H7 (cell line): ENCODE measurements at regions not wholly inside any gene's neighbourhood (a gene's known extent, or its start where the extent isn't known, plus 50 kb on each side); places are given as distances from the start of the nearest gene placed in this dataset.
A peak's percentile ranks its signal among the peaks of the same experiment; 100 is the strongest.

Experiments
- DNase-seq: peaks from one replicate; pipeline ENCODE4 v3.0.0; 2012
- H3K27me3 ChIP-seq: 2 replicates; pipeline ENCODE4 v1.6.0; 2011; ENCODE audit warnings: mild to moderate bottlenecking, low read length; ENCODE audit not compliant: control insufficient read depth, insufficient read depth
- H3K36me3 ChIP-seq: replicated peaks from 2 replicates; pipeline ENCODE4 v1.5.1; 2011; ENCODE audit warnings: low read length; ENCODE audit not compliant: control insufficient read depth, insufficient read depth
- H3K4me3 ChIP-seq: 2 replicates; pipeline ENCODE4 v1.5.1; 2011; ENCODE audit warnings: low read depth, mild to moderate bottlenecking, control low read depth, low read length, moderate library complexity; ENCODE audit not compliant: insufficient read depth

DNA sequence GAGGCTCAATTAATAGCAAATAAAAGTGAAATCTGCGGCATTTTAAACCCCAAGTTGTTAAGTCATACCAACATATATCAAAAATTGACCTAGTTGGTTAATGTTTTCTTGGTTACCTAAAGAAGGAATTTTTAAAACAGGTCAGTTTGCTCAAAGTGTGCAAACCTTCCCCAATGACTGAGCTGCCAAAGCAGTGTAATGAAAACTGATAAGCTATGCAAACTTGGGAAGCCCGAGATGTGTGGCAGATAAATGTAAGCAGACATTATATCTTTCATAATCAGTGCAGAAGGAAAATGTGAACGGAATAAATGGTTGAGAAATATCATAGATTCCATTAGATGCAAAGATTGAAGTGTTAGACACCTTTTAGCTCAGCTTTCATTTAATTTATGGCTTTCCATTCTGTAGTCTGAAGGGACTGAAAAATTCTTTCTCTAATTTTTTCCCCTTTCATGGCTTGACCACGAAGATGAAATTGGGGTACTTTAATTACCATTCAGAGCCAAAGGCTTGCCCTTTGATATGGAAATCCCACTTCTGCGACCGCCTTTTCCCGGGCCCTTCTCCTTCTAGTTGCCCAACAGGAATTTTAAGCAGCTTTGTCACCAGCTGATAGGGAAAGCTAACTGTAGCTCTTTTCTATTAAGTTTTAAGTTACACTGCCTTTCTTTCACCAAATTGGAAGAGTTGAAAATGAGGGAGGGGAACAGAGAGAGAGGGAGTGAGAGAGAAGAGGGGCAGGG lies 306.6 kb upstream of the SOX5 start:
- Histone ChIP-seq H3K27me3 (no peaks in the 10 kb centered on the region), H3K36me3 (no peaks in the 10 kb centered on the region), H3K4me3 (no peak overlapping the region)
- DNase-seq, result peak; percentile 6

DNA sequence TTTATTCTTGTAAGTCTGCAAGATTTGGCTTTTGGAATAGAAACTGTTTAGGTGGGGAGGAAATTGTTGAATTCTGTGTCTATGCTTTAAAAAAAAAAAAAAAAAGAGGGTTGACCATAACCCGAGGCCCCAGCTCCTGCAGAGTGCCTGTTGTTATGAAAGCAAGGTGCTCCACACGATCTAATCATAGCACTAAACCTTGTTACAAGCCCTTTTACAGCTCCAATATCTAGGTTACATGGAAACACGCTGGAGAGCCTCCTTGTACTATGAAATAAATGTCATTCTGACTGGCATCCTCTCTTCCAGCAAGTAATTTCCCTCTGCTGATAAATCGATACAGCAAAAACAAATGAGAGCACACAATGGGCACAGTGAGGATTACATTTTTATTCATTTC lies 303.1 kb upstream of the SOX5 start:
- peak; percentile 7 for DNase-seq
- Histone ChIP-seq H3K4me3 (no peak overlapping the region), H3K36me3 (no peaks in the 10 kb centered on the region), H3K27me3 (no peaks in the 10 kb centered on the region)

DNA sequence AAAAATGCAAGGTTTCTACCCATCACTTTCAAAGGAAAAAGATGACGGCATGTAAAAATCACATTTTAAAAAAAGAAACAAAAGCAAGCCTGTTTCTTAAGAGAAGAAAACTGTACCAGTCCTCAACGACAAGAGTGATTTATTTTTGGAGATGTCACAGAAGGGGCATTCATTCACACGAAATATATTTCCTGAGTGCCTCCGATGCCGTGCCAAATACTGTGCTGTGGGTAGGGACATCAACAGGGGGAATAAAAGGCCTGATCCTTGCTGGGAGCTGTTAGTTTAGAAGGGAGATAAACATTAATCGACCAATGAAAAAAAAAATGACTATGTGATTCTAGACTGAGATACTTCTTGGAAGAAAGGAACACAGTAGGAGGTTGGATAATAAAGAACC lies 297.5 kb upstream of the SOX5 start:
- Histone ChIP-seq H3K27me3 (no peaks in the 10 kb centered on the region), H3K36me3 (no peaks in the 10 kb centered on the region), H3K4me3 (no peak overlapping the region)
- no peak for DNase-seq

GRCh38 chr12:24246376-24246775 lies 296.9 kb upstream of the SOX5 start:
- DNase-seq, result no peak
- H3K27me3 ChIP-seq, result no peaks in the 10 kb centered on the region
- no peak overlapping the region for H3K4me3 ChIP-seq
- H3K36me3 ChIP-seq, result no peaks in the 10 kb centered on the region

DNA sequence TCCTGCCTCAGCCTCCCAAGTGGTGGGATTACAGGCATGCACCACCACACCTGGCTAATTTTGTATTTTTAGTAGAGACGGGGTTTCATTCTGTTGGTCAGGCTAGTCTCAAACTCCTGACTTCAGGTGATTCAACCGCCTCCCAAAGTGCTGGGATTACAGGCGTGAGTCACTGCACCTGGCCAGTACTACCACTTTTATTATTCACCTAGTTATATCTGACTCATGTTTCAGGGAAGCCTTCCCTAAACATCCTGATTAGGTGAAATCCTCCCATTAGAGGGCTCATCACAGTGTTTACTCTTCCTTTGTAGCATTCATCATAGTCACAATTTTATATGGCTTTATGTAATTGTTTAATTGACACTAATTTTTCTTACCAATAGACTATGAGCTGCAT lies 295.3 kb upstream of the SOX5 start:
- H3K27me3 ChIP-seq, result no peaks in the 10 kb centered on the region
- DNase-seq, result no peak
- no peak overlapping the region for H3K4me3 ChIP-seq
- H3K36me3 ChIP-seq, result no peaks in the 10 kb centered on the region

GRCh38 chr12:24244231-24244630 lies 294.8 kb upstream of the SOX5 start:
- Histone ChIP-seq H3K27me3 (no peaks in the 10 kb centered on the region), H3K4me3 (no peak overlapping the region), H3K36me3 (no peaks in the 10 kb centered on the region)
- no peak for DNase-seq

GRCh38 chr12:24240707-24241106 lies 291.2 kb upstream of the SOX5 start:
- DNase-seq, result no peak
- Histone ChIP-seq H3K36me3 (no peaks in the 10 kb centered on the region), H3K27me3 (no peaks in the 10 kb centered on the region), H3K4me3 (no peak overlapping the region)

DNA sequence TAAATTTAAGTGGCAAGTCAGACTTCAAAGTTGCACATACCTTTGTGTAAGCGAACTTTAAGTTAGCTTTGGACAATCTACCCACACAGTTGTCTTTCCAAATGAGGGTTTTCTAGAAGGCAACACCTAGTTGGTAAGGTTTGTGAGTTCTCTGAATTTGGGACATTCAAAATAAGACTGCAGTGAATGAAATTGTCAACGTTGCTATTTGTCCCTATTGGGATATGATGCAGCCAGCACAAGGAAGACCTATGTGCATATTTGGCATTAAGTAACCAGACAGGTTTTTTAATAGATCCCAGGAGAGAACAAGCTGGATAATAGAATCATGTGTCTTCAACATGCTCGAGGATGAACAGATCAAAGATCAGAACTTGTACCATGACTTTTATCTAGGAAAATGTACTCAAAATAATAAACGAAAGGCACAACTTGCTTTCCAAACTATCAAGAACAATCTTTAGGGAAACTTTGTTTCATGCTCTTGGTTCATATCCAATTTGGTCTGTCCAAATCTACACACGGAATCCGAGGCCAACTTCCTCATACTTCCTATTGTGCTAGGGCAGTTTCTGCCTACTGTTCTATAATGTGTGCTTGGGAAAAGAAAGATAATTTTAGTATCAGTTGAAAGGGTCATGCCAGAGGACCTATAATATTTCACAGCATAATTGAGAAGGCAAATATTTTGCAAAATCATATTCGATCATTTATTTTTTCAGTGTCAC lies 284.2 kb upstream of the SOX5 start:
- Histone ChIP-seq H3K36me3 (no peaks in the 10 kb centered on the region), H3K4me3 (no peak overlapping the region), H3K27me3 (no peaks in the 10 kb centered on the region)
- DNase-seq, result no peak

GRCh38 chr12:24232531-24232930 lies 283.1 kb upstream of the SOX5 start:
- no peaks in the 10 kb centered on the region for H3K27me3 ChIP-seq
- no peaks in the 10 kb centered on the region for H3K36me3 ChIP-seq
- DNase-seq, result no peak
- H3K4me3 ChIP-seq, result no peak overlapping the region

DNA sequence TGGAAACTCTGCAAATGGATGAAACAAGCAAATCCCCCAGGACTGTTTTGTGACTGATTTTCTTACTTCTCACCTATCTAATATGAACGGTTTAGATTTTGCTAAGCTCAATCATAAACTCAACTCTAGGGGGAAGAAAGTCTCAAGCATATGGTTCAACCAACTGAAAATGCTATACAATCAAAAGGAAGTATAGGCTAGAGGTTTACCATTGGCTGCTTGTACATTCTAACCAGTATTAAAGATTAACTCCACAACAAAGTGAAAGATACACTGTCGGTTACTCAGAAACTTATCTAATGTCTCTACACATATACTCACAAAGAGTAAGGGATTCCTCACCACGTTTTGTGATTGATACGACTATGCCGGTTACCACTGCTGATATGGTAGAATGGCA lies 281.8 kb upstream of the SOX5 start:
- no peak overlapping the region for H3K4me3 ChIP-seq
- no peak for DNase-seq

DNA sequence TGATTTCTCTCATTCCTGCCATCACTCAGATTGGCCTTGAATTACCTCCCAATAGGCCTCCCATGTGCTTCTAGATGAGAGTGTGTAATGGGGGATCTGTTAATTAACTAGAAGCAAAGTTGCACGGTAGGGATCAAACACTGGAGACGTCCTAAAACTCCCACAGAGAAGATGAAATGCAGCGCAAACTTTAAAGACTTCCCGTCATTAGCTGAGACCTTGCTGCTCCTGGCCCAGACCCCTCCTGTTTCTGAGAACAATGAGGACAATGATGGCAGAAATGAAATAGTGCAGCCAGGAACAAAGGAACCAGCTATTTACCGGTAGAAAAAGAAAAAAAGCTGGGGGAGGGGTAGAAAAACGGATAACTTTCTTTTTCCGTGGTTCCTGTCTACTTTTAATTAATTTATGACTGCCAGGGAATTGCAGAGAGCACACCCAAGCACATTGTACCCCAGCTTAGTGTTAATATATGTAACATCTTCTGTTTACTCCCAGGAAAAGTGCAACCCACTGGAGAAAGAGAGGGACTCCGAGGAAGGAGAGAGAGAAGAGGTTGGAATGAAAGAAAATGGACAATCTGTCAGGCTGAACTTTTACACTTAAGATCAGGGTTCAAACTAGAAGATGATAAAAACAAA lies 280.7 kb upstream of the SOX5 start:
- H3K4me3 ChIP-seq, result no peak overlapping the region
- DNase-seq, result no peak
- H3K27me3 ChIP-seq, result no peaks in the 10 kb centered on the region
- H3K36me3 ChIP-seq, result no peaks in the 10 kb centered on the region

More for the DNA sequence above, 281.8 kb upstream of the SOX5 start:
- no peaks in the 10 kb centered on the region for H3K27me3 ChIP-seq
- no peaks in the 10 kb centered on the region for H3K36me3 ChIP-seq

GRCh38 chr12:24229031-24229700 lies 279.7 kb upstream of the SOX5 start:
- H3K4me3 ChIP-seq, result no peak overlapping the region
- H3K36me3 ChIP-seq, result no peaks in the 10 kb centered on the region
- no peaks in the 10 kb centered on the region for H3K27me3 ChIP-seq
- no peak for DNase-seq

DNA sequence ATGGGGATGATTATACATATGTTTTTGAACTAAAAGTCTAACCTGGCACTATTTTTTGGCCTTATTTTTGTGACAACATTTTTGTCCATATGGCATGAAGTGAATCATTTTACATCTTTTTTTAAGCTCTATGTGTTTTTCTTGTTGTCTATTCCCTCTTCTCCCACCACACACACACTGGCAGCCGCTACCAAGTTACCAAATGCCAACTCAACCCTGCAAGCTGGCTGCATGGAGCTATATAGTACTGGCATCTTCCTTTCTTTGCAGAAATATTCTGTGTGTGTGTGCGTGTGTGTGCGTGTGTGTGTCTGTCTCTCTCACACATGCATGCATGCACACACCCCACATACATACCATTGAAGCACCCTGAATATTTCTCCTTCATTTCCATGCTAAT lies 278.9 kb upstream of the SOX5 start:
- Histone ChIP-seq H3K27me3 (no peaks in the 10 kb centered on the region), H3K36me3 (no peaks in the 10 kb centered on the region), H3K4me3 (no peak overlapping the region)
- no peak for DNase-seq

GRCh38 chr12:24227551-24227950 lies 278.1 kb upstream of the SOX5 start:
- no peaks in the 10 kb centered on the region for H3K36me3 ChIP-seq
- DNase-seq, result no peak
- no peak overlapping the region for H3K4me3 ChIP-seq
- no peaks in the 10 kb centered on the region for H3K27me3 ChIP-seq
